K562 (cell line): ENCODE measurements at regions not wholly inside any gene's neighbourhood (a gene's known extent, or its start where the extent isn't known, plus 50 kb on each side); places are given as distances from the start of the nearest gene placed in this dataset.

Experiments used
- ATAC-seq: fragments of 200-7000 bp; cut with Tn5 transposase; 3 replicates; pipeline ENCODE4 v1.9.1; 2020; ENCODE audit warnings: moderate library complexity
- BruUV-seq: library from RNA; stranded (reverse); fragments of 400-500 nt; replicated peaks from 2 replicates; lab custom pipeline; 2021; lab: Mats Ljungman, UMichigan
- CTCF ChIA-PET: fragments of 300-600 bp; formaldehyde crosslinking; extraction: SDS; loops from one replicate; lab custom pipeline; 2021; ENCODE audit warnings: low intra/inter-chr PET ratio; lab: Yijun Ruan, JAX
- POLR2A ChIA-PET: fragments of 300-600, 350-650 bp; sonication (Branson Sonifier 250); formaldehyde crosslinking; extraction: SDS; loops from one replicate; lab custom pipeline; 2021; ENCODE audit warnings: antibody characterized with exemption, inconsistent platforms; lab: Yijun Ruan, JAX
- DNase-seq, 4 experiments: peaks; one replicate each; pipeline versions ENCODE4 v3.0.0 to v3.0.0-alpha.2; 2011 to 2018; ENCODE audit warnings: low spot score in 3 of 4, mixed read lengths in 3 of 4; ENCODE audit errors: extremely low read depth in 1 of 4
- FAIRE-seq: peaks from 2 replicates; lab custom pipeline; 2011; peaks lifted over from hg19 to GRCh38; lab: Jason Lieb, UNC
- H2AFZ ChIP-seq: 2 replicates; pipeline ENCODE4 v1.6.0; 2011; ENCODE audit warnings: low read depth, low read length, control low read depth, inconsistent platforms
- H3K27ac ChIP-seq: fragments of 200-600 bp; 3 replicates; pipeline ENCODE4 v1.8.0; 2011; ENCODE audit warnings: low read depth, mild to moderate bottlenecking, control low read depth, inconsistent platforms, low read length, moderate library complexity, mixed read lengths; ENCODE audit errors: extremely low read depth
- H3K27me3 ChIP-seq, 2 experiments: fragments of 300-600 bp in 1 of 2; 2 replicates in 1 of 2; 3 replicates in 1 of 2; pipeline versions ENCODE4 v1.6.0 to v1.8.0; 2011; ENCODE audit warnings: inconsistent platforms in 2 of 2, low read length in 2 of 2, mild to moderate bottlenecking in 1 of 2, mixed read lengths in 1 of 2, moderate library complexity in 1 of 2; ENCODE audit not compliant: control insufficient read depth in 2 of 2, insufficient read depth in 2 of 2
- H3K36me3 ChIP-seq: fragments of 300-600 bp; 3 replicates; pipeline ENCODE4 v1.8.0; 2011; ENCODE audit warnings: mild to moderate bottlenecking, low read length, inconsistent platforms; ENCODE audit not compliant: control insufficient read depth, insufficient read depth
- H3K4me1 ChIP-seq, 2 experiments: fragments of 200-600 bp in 1 of 2; replicated peaks in 1 of 2; 2 replicates in 1 of 2; 3 replicates in 1 of 2; pipeline versions ENCODE4 v1.5.1 to v1.8.0; 2011; ENCODE audit warnings: inconsistent platforms in 2 of 2, low read length in 2 of 2, mild to moderate bottlenecking in 1 of 2, mixed read lengths in 1 of 2, moderate library complexity in 1 of 2; ENCODE audit not compliant: control insufficient read depth in 2 of 2, insufficient read depth in 2 of 2
- H3K4me2 ChIP-seq: 2 replicates; pipeline ENCODE4 v1.6.1; 2011; ENCODE audit warnings: low read length, control low read depth, inconsistent platforms, mixed read lengths; ENCODE audit not compliant: insufficient read depth
- H3K4me3 ChIP-seq: fragments of 200-600 bp; sonication (generic), shearing (Covaris generic); 2 replicates; pipeline ENCODE4 v1.5.1; 2016; ENCODE audit warnings: control low read depth, inconsistent platforms
- H3K79me2 ChIP-seq: fragments of 200-600 bp; 3 replicates; pipeline ENCODE4 v1.8.0; 2011; ENCODE audit warnings: low read length, inconsistent platforms; ENCODE audit not compliant: control insufficient read depth, insufficient read depth
- H3K9ac ChIP-seq, 2 experiments: 2 replicates each; pipeline versions ENCODE4 v1.6.0 to v1.6.1; 2011; ENCODE audit warnings: low read depth in 2 of 2, low read length in 2 of 2, control low read depth in 1 of 2, inconsistent platforms in 1 of 2, mild to moderate bottlenecking in 1 of 2, mixed read lengths in 1 of 2; ENCODE audit not compliant: insufficient read depth in 1 of 2
- H3K9me1 ChIP-seq: one replicate; pipeline ENCODE4 v1.6.0; 2011; ENCODE audit warnings: inconsistent platforms, mild to moderate bottlenecking, low read length, moderate library complexity; ENCODE audit not compliant: control insufficient read depth, insufficient read depth
- H3K9me3 ChIP-seq: replicated peaks from 2 replicates; pipeline ENCODE4 v1.5.1; 2011; ENCODE audit warnings: low read depth, low read length, inconsistent platforms; ENCODE audit not compliant: control insufficient read depth, insufficient read depth
- H4K20me1 ChIP-seq: replicated peaks from 2 replicates; pipeline ENCODE4 v1.6.1; 2011; ENCODE audit warnings: low read length, inconsistent platforms, mixed read lengths; ENCODE audit not compliant: control insufficient read depth, insufficient read depth
- E4F1 ChIP-seq: fragments of 250-450 bp; sonication (Bioruptor Pico); IDR thresholded peaks from 2 replicates; pipeline ENCODE4 v1.5.0; 2021; ENCODE audit warnings: mild to moderate bottlenecking, borderline replicate concordance
- ELF4 ChIP-seq: fragments of 450-650 bp; formaldehyde crosslinking; IDR thresholded peaks from 2 replicates; pipeline ENCODE4 v1.4.0; 2022; ENCODE audit warnings: missing genetic modification characterization
- HNRNPH1 ChIP-seq: fragments of 200-400 bp; formaldehyde crosslinking; optimal IDR thresholded peaks from 2 replicates; pipeline ENCODE3; 2017; ENCODE audit warnings: low read depth, mild to moderate bottlenecking, low read length, moderate library complexity
- HNRNPK ChIP-seq: fragments of 200-400 bp; formaldehyde crosslinking; IDR thresholded peaks from one replicate; pipeline ENCODE4 v1.6.1; 2018; ENCODE audit warnings: mild to moderate bottlenecking, low read depth, low read length; ENCODE audit not compliant: poor library complexity, severe bottlenecking
- NR2C2 ChIP-seq, 2 experiments: fragments of 200-800 bp in 1 of 2; sonication (Bioruptor generic) in 1 of 2; sonication (generic) in 1 of 2; formaldehyde crosslinking in 1 of 2; IDR thresholded peaks; 2 replicates each; pipeline versions ENCODE4 v1.6.1 to v1.8.0; 2016 to 2022; ENCODE audit warnings: mild to moderate bottlenecking in 1 of 2, missing compliant biosample characterization in 1 of 2, missing genetic modification characterization in 1 of 2, missing genetic modification reagents in 1 of 2
- WGBS: fragments of 100-300 bp; shearing (Covaris generic); methylation state at CpG from one replicate; pipeline ENCODE4 v1.1.6; 2016; ENCODE audit warnings: low coverage, mixed read lengths; ENCODE audit not compliant: insufficient coverage; ENCODE audit errors: missing lambda C conversion rate; 5-methylcytosine and 5-hydroxymethylcytosine counted together
- in situ Hi-C: fragments of 300-500 bp; cut with MboI; formaldehyde crosslinking; loops from 4 replicates; pipeline ENCODE4 v1.15.0; 2018; ENCODE audit warnings: inconsistent platforms, mixed read lengths
- intact Hi-C: fragments of 100-400 bp; cut with micrococcal nuclease; formaldehyde crosslinking; loops from 2 replicates; pipeline ENCODE4 v1.14.2; 2022

DNA sequence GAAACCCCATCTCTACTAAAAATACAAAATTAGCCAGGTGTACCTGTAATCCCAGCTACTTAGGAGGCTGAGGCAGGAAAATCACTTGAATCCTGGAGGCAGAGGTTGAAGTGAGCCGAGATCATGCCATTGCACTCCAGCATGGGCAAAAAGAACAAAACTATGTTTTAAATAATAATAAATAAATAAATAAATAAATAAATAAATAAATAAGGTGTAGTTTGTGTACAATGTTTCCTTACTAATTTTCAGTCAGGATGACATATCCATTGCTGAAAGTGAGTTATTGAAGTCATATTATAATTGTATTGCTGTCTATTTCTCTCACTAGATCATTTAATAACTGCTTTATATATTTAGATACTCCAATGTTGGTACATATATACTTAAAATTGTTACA is 581.5 kb upstream of the DAB2 start:
- in situ Hi-C loops (no loop called here), intact Hi-C loops (no loop called here)
- H3K4me3 ChIP-seq, result no peak overlapping the region
- TF ChIP-seq HNRNPK (no peak), ELF4 (CRISPR knock-in tag) (no peak), E4F1 (CRISPR knock-in tag) (no peak), NR2C2 (CRISPR knock-in tag; IDR thresholded peaks at IDR 0.05) (no peak), NR2C2 (tag; IDR thresholded peaks at IDR 0.05) (no peak), HNRNPH1 (no peak)
- H2AFZ ChIP-seq, result no peak overlapping the region
- H3K36me3 ChIP-seq, result no peaks in the 10 kb centered on the region
- no peaks in the 10 kb centered on the region for H3K9me1 ChIP-seq
- DNase-seq, result no peak
- no peak overlapping the region for H3K9ac ChIP-seq
- no peaks in the 10 kb centered on the region; the same call in 1 of the 2 replicates for H3K9me3 ChIP-seq
- FAIRE-seq, result no peak
- no peak overlapping the region for H3K27ac ChIP-seq
- ATAC-seq, result no peak
- H3K79me2 ChIP-seq, result no peaks in the 10 kb centered on the region
- ChIA-PET CTCF (no interaction called here), POLR2A (no interaction called here)
- H3K4me2 ChIP-seq, result no peak overlapping the region
- 0% methylated on average over 1 of the region's 1 CpG for WGBS
- H3K4me1 ChIP-seq, result no peaks in the 10 kb centered on the region
- no TSS peak for BruUV-seq
- H3K27me3 ChIP-seq, result no peaks in the 10 kb centered on the region
- H4K20me1 ChIP-seq, result no peaks in the 10 kb centered on the region
